ENCODE measurements at regions not wholly inside any gene's neighbourhood (a gene's known extent, or its start where the extent isn't known, plus 50 kb on each side); places are given as distances from the start of the nearest gene placed in this dataset.
"Not testable (repeated sequence)": the region's sequence is repeated elsewhere in the genome, so short reads cannot be mapped to it uniquely, and the experiment has no call there.

DNA sequence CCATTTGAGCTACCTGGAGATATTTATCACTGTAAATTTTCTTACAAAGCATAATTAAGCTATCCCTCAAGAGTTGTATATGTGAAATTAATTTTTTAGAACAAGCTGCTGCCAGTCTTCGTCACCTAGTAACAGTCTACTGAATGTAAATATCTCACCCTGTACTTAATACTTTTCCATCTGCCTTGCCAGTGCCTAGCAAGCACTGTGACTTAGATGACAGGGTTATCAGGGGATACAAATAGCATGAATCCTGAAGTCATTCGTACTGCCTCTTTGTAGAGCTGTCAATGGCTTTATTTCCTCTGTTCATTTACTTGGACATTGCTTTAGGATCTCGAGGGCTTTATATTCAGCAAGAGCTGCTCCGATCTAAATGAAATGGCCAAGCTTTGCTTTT lies 763.6 kb downstream of the ADCYAP1 start:
- H3K27me3 Mint-ChIP-seq (ENCODE audit: low read depth) = no peaks in the 10 kb centered on the region
- H3K27ac Mint-ChIP-seq = no peak overlapping the region
- peaks cover 21% of the 10 kb centered on the region for H3K9me3 Mint-ChIP-seq
- no peak for DNase-seq (ENCODE audit: low spot score)
- ATAC-seq = no peak
- H3K4me1 Mint-ChIP-seq = no peaks in the 10 kb centered on the region
- TF ChIP-seq GTF2I (CRISPR knock-in tag; conservative IDR thresholded peaks at IDR 0.05) (no peak), ZNF121 (CRISPR knock-in tag; IDR thresholded peaks at IDR 0.05) (no peak), ELF4 (CRISPR knock-in tag; IDR thresholded peaks at IDR 0.05; ENCODE audit: low read depth) (no peak), ATF6 (CRISPR knock-in tag; IDR thresholded peaks at IDR 0.05) (no peak), GRHL2 (CRISPR knock-in tag; IDR thresholded peaks at IDR 0.05; ENCODE audit: insufficient replicate concordance, severe bottlenecking) (no peak), ZNF423 (CRISPR knock-in tag; IDR thresholded peaks at IDR 0.05) (no peak), NFATC4 (CRISPR knock-in tag; IDR thresholded peaks at IDR 0.05) (no peak), ZBTB21 (CRISPR knock-in tag; IDR thresholded peaks at IDR 0.05; ENCODE audit: borderline replicate concordance) (no peak), CTCF (IDR thresholded peaks at IDR 0.05) (no peak), ARID4B (CRISPR knock-in tag; IDR thresholded peaks at IDR 0.05; ENCODE audit: borderline replicate concordance) (no peak)
- H3K4me3 Mint-ChIP-seq = no peak overlapping the region
- peaks cover 5% of the 10 kb centered on the region for H3K36me3 Mint-ChIP-seq
- ChIA-PET CTCF (no interaction called here), POLR2A (no interaction called here)

GRCh38 chr18:1671710-1672109 lies 767.0 kb downstream of the ADCYAP1 start:
- H3K36me3 Mint-ChIP-seq; H3K4me1 Mint-ChIP-seq; H3K27ac Mint-ChIP-seq; ATAC-seq; POLR2A ChIA-PET; H3K27me3 Mint-ChIP-seq (ENCODE audit: low read depth); DNase-seq (ENCODE audit: low spot score); H3K4me3 Mint-ChIP-seq; CTCF ChIA-PET: not testable (repeated sequence)
- peaks cover 28% of the 10 kb centered on the region for H3K9me3 Mint-ChIP-seq

DNA sequence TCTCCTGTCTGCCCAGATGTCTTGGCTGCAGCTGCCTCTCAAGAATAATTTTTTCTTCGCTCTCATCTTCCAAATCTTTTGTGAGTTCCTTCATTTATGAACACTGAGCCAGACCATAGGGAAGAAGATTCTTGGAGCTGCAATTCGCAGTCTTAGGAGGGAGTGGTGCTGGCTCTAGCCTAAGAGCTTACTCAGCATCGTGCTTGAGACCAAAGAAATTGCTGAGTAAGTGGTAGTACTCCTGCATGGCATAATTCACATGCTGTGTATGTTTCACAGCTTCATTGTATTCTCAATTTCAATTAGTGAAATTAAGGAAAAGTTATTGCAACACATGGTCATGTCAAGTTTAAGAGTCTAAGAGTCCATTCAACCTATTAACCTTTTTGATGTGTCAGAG lies 771.7 kb downstream of the ADCYAP1 start:
- DNase-seq (ENCODE audit: low spot score) (no peak), ATAC-seq (no peak)
- Mint-ChIP-seq H3K36me3 (peaks cover 5% of the 10 kb centered on the region), H3K9me3 (peaks cover 18% of the 10 kb centered on the region), H3K27me3 (ENCODE audit: low read depth) (no peaks in the 10 kb centered on the region; the same call in 1 of the 2 replicates), H3K4me3 (no peak overlapping the region), H3K27ac (no peak overlapping the region; the same call in 1 of the 2 replicates), H3K4me1 (no peaks in the 10 kb centered on the region)
- POLR2A ChIA-PET = no interaction called here
- CTCF ChIA-PET = interaction anchor here (1.0 kb wide), 1 partner anchor 12 kb away, joined by 3 read pairs; no protein-coding TSS in a partner anchor
- TF ChIP-seq NR3C1 (CRISPR knock-in tag; conservative IDR thresholded peaks at IDR 0.05; ENCODE audit: low read depth) (no peak), ZNF423 (CRISPR knock-in tag; IDR thresholded peaks at IDR 0.05) (no peak), ZBTB43 (CRISPR knock-in tag; IDR thresholded peaks at IDR 0.05) (no peak), CDX4 (CRISPR knock-in tag; IDR thresholded peaks at IDR 0.05; ENCODE audit: borderline replicate concordance) (no peak), IRF2 (CRISPR knock-in tag; IDR thresholded peaks at IDR 0.05; ENCODE audit: borderline replicate concordance, low read depth) (no peak), USF1 (CRISPR knock-in tag; IDR thresholded peaks at IDR 0.05) (no peak), ZNF671 (CRISPR knock-in tag; IDR thresholded peaks at IDR 0.05) (no peak)
- TF ChIP-seq, protein P1, sequence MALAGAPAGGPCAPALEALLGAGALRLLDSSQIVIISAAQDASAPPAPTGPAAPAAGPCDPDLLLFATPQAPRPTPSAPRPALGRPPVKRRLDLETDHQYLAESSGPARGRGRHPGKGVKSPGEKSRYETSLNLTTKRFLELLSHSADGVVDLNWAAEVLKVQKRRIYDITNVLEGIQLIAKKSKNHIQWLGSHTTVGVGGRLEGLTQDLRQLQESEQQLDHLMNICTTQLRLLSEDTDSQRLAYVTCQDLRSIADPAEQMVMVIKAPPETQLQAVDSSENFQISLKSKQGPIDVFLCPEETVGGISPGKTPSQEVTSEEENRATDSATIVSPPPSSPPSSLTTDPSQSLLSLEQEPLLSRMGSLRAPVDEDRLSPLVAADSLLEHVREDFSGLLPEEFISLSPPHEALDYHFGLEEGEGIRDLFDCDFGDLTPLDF (CRISPR knock-in tag; IDR thresholded peaks at IDR 0.05) = no peak
- TF ChIP-seq, protein P2, sequence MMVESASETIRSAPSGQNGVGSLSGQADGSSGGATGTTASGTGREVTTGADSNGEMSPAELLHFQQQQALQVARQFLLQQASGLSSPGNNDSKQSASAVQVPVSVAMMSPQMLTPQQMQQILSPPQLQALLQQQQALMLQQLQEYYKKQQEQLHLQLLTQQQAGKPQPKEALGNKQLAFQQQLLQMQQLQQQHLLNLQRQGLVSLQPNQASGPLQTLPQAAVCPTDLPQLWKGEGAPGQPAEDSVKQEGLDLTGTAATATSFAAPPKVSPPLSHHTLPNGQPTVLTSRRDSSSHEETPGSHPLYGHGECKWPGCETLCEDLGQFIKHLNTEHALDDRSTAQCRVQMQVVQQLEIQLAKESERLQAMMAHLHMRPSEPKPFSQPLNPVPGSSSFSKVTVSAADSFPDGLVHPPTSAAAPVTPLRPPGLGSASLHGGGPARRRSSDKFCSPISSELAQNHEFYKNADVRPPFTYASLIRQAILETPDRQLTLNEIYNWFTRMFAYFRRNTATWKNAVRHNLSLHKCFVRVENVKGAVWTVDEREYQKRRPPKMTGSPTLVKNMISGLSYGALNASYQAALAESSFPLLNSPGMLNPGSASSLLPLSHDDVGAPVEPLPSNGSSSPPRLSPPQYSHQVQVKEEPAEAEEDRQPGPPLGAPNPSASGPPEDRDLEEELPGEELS (CRISPR knock-in tag; IDR thresholded peaks at IDR 0.05) = no peak

All from WTC11 (cell line).